Testis (tissue), 2 donors: ENCODE measurements at regions not wholly inside any gene's neighbourhood (a gene's known extent, or its start where the extent isn't known, plus 50 kb on each side); places are given as distances from the start of the nearest gene placed in this dataset.

Source experiments
- DNase-seq: peaks from one replicate; pipeline ENCODE4 v3.0.0-alpha.2; 2019
- H3K27ac ChIP-seq, 2 donors: fragments of 200-600 bp; sonication (generic); one replicate each; pipeline ENCODE4 v1.5.1; 2019
- H3K27me3 ChIP-seq: fragments of 200-600 bp; sonication (generic); one replicate; pipeline ENCODE4 v1.5.1; 2019
- H3K36me3 ChIP-seq: fragments of 200-600 bp; sonication (generic); one replicate; pipeline ENCODE4 v1.5.1; 2017; ENCODE audit warnings: low read depth; ENCODE audit errors: missing control alignments
- H3K4me1 ChIP-seq: fragments of 200-600 bp; sonication (generic); one replicate; pipeline ENCODE4 v1.5.1; 2019
- H3K4me3 ChIP-seq, 2 donors: fragments of 200-600 bp; sonication (generic); one replicate each; pipeline ENCODE4 v1.5.1; 2017 to 2019
- H3K9me3 ChIP-seq: fragments of 200-600 bp; sonication (generic); one replicate; pipeline ENCODE4 v1.5.1; 2017
- CTCF ChIP-seq, 3 experiments: fragments of 450-650 bp in 2 of 3; fragments of 200-600 bp in 1 of 3; sonication (generic) in 1 of 3; IDR thresholded peaks; one replicate each; pipeline ENCODE4 v1.5.1; 2016 to 2019; ENCODE audit warnings: antibody characterized with exemption in 3 of 3, mild to moderate bottlenecking in 2 of 3, moderate library complexity in 1 of 3
- POLR2A ChIP-seq: fragments of 450-650 bp; IDR thresholded peaks from one replicate; pipeline ENCODE4 v1.6.1; 2017; ENCODE audit warnings: antibody characterized with exemption, mild to moderate bottlenecking, moderate library complexity
- WGBS, 2 donors: methylation state at CpG; one replicate each; pipeline ENCODE4 v1.1.5; 2018; 5-methylcytosine and 5-hydroxymethylcytosine counted together
- intact Hi-C: fragments of 100-400 bp; cut with DNase I; formaldehyde crosslinking; loops from one replicate; pipeline ENCODE4 v1.15.1; 2023; ENCODE audit warnings: low total_unique reads

GRCh38 chr14:49479432-49479831, 106.7 kb downstream of the RPS29 start:
- intact Hi-C loops: no loop called here
- no peaks in the 10 kb centered on the region for H3K9me3 ChIP-seq
- H3K27me3 ChIP-seq: no peaks in the 10 kb centered on the region
- TF ChIP-seq CTCF (IDR thresholded peaks at IDR 0.05) (no peak), POLR2A (no peak)
- no peak for DNase-seq
- no peak overlapping the region for H3K4me3 ChIP-seq
- H3K4me1 ChIP-seq: no peaks in the 10 kb centered on the region
- 83 to 84% methylated on average over 5 of the region's 5 CpGs for WGBS, 2 donors
- H3K27ac ChIP-seq: no peak overlapping the region
- H3K36me3 ChIP-seq: no peaks in the 10 kb centered on the region

- no peak overlapping the region for H3K27ac ChIP-seq
- intact Hi-C loops: no loop called here
Measured at GRCh38 chr14:49478784-49479183, 107.4 kb downstream of the RPS29 start.

GRCh38 chr14:49467091-49467490, 119.1 kb downstream of the RPS29 start:
- H3K4me3 ChIP-seq: no peak overlapping the region
- H3K36me3 ChIP-seq: no peaks in the 10 kb centered on the region
- H3K27ac ChIP-seq: no peak overlapping the region
- no peak for DNase-seq
- 87 to 93% methylated on average over 3 of the region's 3 CpGs for WGBS, 2 donors
- H3K27me3 ChIP-seq: no peaks in the 10 kb centered on the region
- H3K4me1 ChIP-seq: no peaks in the 10 kb centered on the region
- TF ChIP-seq POLR2A (no peak), CTCF (IDR thresholded peaks at IDR 0.05) (no peak)
- H3K9me3 ChIP-seq: no peaks in the 10 kb centered on the region
- intact Hi-C loops: no loop called here

More at GRCh38 chr14:49478784-49479183, 107.4 kb downstream of the RPS29 start:
- WGBS, 2 donors: 60 to 68% methylated on average over 3 of the region's 3 CpGs
- H3K4me3 ChIP-seq: no peak overlapping the region
- no peaks in the 10 kb centered on the region for H3K36me3 ChIP-seq
- H3K4me1 ChIP-seq: no peaks in the 10 kb centered on the region
- no peaks in the 10 kb centered on the region for H3K27me3 ChIP-seq
- no peak for DNase-seq
- H3K9me3 ChIP-seq: no peaks in the 10 kb centered on the region
- TF ChIP-seq CTCF (IDR thresholded peaks at IDR 0.05) (no peak), POLR2A (no peak)

DNA sequence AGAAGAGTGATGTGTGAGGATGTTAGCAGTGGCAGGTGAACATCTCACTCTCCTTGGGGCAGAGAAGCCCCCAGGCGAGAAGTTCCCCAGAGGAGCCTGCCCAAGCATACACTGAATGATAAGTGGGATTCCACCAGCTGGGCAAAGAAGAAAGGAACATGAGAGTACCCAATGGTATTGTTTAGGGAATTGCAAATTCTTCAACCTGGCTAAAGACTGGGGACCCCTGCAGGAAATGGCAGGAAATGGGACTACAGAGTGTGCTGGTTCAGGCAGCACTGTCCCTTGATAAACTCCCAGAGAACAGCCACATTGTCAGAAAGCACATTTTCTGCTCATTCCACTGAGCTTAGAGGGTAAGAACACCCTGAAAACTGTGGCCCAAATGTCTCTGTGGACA, 121.3 kb downstream of the RPS29 start:
- DNase-seq: no peak
- Histone ChIP-seq H3K9me3 (no peaks in the 10 kb centered on the region), H3K4me3 (no peak overlapping the region), H3K27ac (no peak overlapping the region), H3K36me3 (no peaks in the 10 kb centered on the region), H3K4me1 (no peaks in the 10 kb centered on the region), H3K27me3 (no peaks in the 10 kb centered on the region)
- 100% methylated on average over 1 of the region's 1 CpG for WGBS, 2 donors
- intact Hi-C loops: no loop called here
- TF ChIP-seq POLR2A: no peak
- TF ChIP-seq CTCF (IDR thresholded peaks at IDR 0.05): no peak

- Histone ChIP-seq H3K27me3 (no peaks in the 10 kb centered on the region), H3K9me3 (no peaks in the 10 kb centered on the region), H3K4me3 (no peak overlapping the region), H3K27ac (no peak overlapping the region), H3K36me3 (no peaks in the 10 kb centered on the region), H3K4me1 (no peaks in the 10 kb centered on the region)
- TF ChIP-seq CTCF (IDR thresholded peaks at IDR 0.05): no peak
- no peak for TF ChIP-seq POLR2A
- no peak for DNase-seq
- WGBS, 2 donors: 93 to 94% methylated on average over 1 of the region's 1 CpG
- intact Hi-C loops: no loop called here
Measured at GRCh38 chr14:49463146-49463545, 123.0 kb downstream of the RPS29 start.
